Nephron progenitor cell (in vitro differentiated cells): ENCODE measurements at regions not wholly inside any gene's neighbourhood (a gene's known extent, or its start where the extent isn't known, plus 50 kb on each side); places are given as distances from the start of the nearest gene placed in this dataset.

Source experiments
- DNase-seq: peaks from one replicate; pipeline ENCODE4 v3.0.0; 2021
- H3K27ac Mint-ChIP-seq: 2 replicates; pipeline ENCODE4 v1.8.0; 2021; ENCODE audit warnings: mild to moderate bottlenecking, moderate library complexity, mixed read lengths
- H3K27me3 Mint-ChIP-seq: 2 replicates; pipeline ENCODE4 v1.8.0; 2021; ENCODE audit warnings: mild to moderate bottlenecking, low read depth, mixed read lengths; ENCODE audit not compliant: poor library complexity
- H3K36me3 Mint-ChIP-seq: 2 replicates; pipeline ENCODE4 v1.8.0; 2021; ENCODE audit warnings: low read depth, mixed read lengths
- H3K4me1 Mint-ChIP-seq: 2 replicates; pipeline ENCODE4 v1.8.0; 2021; ENCODE audit warnings: mixed read lengths
- H3K4me3 Mint-ChIP-seq: 2 replicates; pipeline ENCODE4 v1.8.0; 2021; ENCODE audit warnings: mild to moderate bottlenecking, moderate library complexity, mixed read lengths
- H3K9me3 Mint-ChIP-seq: 2 replicates; pipeline ENCODE4 v1.8.0; 2021; ENCODE audit warnings: mild to moderate bottlenecking, moderate library complexity, mixed read lengths
- TF ChIP-seq, protein P1 (sequence below): fragments of 200-600 bp; sonication (generic); IDR thresholded peaks from 2 replicates; pipeline ENCODE4 v1.5.0; 2021; ENCODE audit warnings: antibody characterized with exemption

DNA sequence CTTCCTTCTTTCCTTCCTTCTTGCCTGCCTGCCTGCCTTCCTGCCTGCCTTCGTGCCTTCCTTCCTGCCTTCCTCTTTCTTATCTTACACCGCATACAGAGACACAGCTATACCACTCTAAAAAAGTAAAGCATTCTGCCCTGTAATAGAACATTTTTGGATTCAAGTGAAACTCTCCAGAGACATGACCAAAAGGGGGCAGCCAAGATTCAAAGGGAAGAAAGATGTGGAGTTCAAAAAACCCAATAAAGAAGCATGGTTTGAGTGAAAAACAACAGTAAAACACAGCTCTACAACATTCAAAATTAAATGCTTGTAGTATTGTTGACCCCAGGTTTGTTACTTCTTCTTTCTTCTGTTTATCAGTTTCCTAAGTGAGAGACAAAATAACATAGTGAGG lies 914.9 kb upstream of the PCDH7 start:
- Mint-ChIP-seq H3K27me3 (no peaks in the 10 kb centered on the region), H3K9me3 (peaks cover 5% of the 10 kb centered on the region), H3K4me3 (no peak overlapping the region), H3K36me3 (no peaks in the 10 kb centered on the region), H3K4me1 (no peaks in the 10 kb centered on the region), H3K27ac (no peak overlapping the region)
- TF ChIP-seq, protein P1, sequence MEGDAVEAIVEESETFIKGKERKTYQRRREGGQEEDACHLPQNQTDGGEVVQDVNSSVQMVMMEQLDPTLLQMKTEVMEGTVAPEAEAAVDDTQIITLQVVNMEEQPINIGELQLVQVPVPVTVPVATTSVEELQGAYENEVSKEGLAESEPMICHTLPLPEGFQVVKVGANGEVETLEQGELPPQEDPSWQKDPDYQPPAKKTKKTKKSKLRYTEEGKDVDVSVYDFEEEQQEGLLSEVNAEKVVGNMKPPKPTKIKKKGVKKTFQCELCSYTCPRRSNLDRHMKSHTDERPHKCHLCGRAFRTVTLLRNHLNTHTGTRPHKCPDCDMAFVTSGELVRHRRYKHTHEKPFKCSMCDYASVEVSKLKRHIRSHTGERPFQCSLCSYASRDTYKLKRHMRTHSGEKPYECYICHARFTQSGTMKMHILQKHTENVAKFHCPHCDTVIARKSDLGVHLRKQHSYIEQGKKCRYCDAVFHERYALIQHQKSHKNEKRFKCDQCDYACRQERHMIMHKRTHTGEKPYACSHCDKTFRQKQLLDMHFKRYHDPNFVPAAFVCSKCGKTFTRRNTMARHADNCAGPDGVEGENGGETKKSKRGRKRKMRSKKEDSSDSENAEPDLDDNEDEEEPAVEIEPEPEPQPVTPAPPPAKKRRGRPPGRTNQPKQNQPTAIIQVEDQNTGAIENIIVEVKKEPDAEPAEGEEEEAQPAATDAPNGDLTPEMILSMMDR: no peak
- no peak for DNase-seq

DNA sequence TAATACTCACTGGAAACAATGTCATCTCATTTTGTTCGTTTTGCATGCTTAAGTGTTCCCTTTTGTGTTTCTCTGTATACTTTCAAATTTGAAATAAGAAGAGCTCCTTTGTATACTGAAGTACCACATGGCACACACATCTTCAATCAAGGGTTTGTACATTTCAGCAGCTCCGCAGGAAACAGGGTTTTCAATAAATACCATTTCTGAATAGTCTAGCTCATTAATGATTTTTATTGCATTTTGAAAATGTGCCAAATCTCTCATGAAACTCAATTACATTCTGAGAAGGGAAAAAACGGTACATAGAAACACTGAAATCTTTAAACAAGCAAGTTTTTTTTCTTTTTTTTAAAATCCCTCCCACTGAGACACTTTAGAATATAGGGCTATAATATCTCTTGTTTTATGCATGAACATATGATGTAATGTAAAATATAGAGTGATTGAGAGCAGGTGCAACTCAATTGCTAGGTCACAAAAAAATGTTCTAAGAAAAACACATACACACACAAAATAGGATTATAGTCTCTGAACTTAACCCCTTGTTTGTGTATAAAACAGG lies 914.2 kb upstream of the PCDH7 start:
- H3K9me3 Mint-ChIP-seq: peaks cover 13% of the 10 kb centered on the region

DNA sequence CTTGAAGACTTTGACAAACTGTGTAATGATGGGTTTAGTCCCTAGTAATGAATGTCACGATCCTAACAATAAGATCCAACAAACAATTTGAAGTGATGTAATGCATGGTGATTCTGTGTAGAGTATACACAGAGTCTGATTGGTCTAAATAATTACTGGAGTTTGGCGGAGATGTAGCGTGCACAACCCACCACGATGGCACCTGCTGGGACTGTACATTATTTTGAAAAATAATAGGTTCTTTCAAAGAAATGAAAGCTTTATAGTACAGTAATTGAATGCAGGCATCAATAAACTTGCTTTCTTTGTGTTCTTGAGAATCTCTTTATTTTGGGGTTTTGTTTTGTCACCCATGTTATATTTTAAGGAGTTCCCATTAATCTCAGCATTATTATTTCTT lies 902.2 kb upstream of the PCDH7 start:
- Mint-ChIP-seq H3K4me3 (no peak overlapping the region), H3K9me3 (peaks cover 3% of the 10 kb centered on the region), H3K27me3 (no peaks in the 10 kb centered on the region), H3K36me3 (no peaks in the 10 kb centered on the region), H3K27ac (no peak overlapping the region), H3K4me1 (no peaks in the 10 kb centered on the region)
- DNase-seq: no peak
- TF ChIP-seq, protein P1: no peak

More for the DNA sequence above, 914.2 kb upstream of the PCDH7 start:
- H3K4me3 Mint-ChIP-seq: no peak overlapping the region
- TF ChIP-seq, protein P1: no peak
- H3K27ac Mint-ChIP-seq: no peak overlapping the region
- H3K27me3 Mint-ChIP-seq: no peaks in the 10 kb centered on the region
- peaks cover under 1% of the 10 kb centered on the region for H3K36me3 Mint-ChIP-seq
- no peaks in the 10 kb centered on the region for H3K4me1 Mint-ChIP-seq
- no peak for DNase-seq

DNA sequence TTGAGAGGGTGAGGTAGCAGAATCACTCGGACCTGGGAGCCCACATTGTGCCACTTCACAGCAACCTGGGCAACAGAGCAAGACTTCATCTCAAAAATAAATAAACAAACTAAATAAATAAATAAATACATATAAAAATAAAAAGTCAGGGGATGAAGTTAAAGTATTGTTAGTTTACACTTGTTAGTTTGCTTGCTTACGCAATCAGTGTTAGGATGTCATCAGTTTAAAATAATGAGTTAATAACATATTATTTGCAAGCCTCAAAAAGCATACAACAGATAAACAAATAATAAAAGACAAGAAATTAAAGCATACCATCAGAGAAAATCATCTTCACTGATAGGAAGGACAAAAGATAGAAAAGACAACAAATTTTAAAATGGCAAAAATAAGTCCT lies 891.1 kb upstream of the PCDH7 start:
- Mint-ChIP-seq H3K4me3 (no peak overlapping the region), H3K36me3 (no peaks in the 10 kb centered on the region), H3K4me1 (no peaks in the 10 kb centered on the region), H3K9me3 (no peaks in the 10 kb centered on the region), H3K27ac (no peak overlapping the region), H3K27me3 (no peaks in the 10 kb centered on the region)
- DNase-seq: no peak
- TF ChIP-seq, protein P1: no peak

DNA sequence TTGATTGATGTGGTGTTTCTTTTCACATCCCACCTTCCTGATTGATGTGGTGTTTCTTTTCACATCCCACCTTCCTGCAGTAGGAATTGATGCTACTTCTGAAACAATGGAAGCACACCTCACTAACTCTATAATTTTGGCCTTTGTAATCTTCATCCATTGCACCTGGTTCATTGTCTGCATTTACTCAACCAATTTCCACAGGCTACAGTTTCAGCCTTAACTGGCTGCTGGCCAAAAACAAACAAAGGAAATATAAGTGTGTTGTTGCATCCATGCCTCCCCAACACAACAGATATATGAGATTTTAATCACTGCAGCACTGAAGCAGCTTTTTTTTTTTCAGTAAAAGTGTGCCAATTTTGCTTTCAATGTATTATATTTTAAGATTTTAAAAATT lies 867.6 kb upstream of the PCDH7 start:
- H3K4me3 Mint-ChIP-seq: no peak overlapping the region
- no peak overlapping the region for H3K27ac Mint-ChIP-seq
- no peak for DNase-seq
- TF ChIP-seq, protein P1: no peak
- peaks cover 2% of the 10 kb centered on the region for H3K9me3 Mint-ChIP-seq
- H3K4me1 Mint-ChIP-seq: peaks cover under 1% of the 10 kb centered on the region
- H3K27me3 Mint-ChIP-seq: peaks cover 2% of the 10 kb centered on the region
- no peaks in the 10 kb centered on the region for H3K36me3 Mint-ChIP-seq

DNA sequence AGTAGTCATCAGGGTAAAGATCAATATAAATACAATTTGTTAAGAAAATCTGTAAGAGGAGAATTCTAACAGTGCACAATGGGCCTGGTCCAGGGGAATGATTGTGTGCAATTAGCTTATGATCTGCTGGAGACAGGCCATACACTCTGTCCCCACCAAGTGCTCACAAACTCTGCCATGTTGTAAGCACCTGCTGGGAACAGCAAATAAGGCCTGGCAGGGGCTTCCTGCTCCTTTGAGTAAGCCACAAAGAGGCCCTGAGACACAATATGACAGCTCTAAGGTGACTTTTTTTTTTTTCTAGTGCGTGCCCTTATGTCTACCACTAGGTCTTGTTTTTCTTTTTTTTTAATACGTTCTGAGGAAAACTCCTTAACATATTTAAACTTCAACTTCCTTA lies 866.3 kb upstream of the PCDH7 start:
- H3K4me3 Mint-ChIP-seq: no peak overlapping the region
- H3K27me3 Mint-ChIP-seq: peaks cover 2% of the 10 kb centered on the region
- H3K36me3 Mint-ChIP-seq: no peaks in the 10 kb centered on the region
- TF ChIP-seq, protein P1: no peak
- DNase-seq: no peak
- H3K4me1 Mint-ChIP-seq: peaks cover 7% of the 10 kb centered on the region
- H3K9me3 Mint-ChIP-seq: peaks cover 14% of the 10 kb centered on the region
- H3K27ac Mint-ChIP-seq: no peak overlapping the region
